ENCODE measurements at regions not wholly inside any gene's neighbourhood (a gene's known extent, or its start where the extent isn't known, plus 50 kb on each side); places are given as distances from the start of the nearest gene placed in this dataset.

DNA sequence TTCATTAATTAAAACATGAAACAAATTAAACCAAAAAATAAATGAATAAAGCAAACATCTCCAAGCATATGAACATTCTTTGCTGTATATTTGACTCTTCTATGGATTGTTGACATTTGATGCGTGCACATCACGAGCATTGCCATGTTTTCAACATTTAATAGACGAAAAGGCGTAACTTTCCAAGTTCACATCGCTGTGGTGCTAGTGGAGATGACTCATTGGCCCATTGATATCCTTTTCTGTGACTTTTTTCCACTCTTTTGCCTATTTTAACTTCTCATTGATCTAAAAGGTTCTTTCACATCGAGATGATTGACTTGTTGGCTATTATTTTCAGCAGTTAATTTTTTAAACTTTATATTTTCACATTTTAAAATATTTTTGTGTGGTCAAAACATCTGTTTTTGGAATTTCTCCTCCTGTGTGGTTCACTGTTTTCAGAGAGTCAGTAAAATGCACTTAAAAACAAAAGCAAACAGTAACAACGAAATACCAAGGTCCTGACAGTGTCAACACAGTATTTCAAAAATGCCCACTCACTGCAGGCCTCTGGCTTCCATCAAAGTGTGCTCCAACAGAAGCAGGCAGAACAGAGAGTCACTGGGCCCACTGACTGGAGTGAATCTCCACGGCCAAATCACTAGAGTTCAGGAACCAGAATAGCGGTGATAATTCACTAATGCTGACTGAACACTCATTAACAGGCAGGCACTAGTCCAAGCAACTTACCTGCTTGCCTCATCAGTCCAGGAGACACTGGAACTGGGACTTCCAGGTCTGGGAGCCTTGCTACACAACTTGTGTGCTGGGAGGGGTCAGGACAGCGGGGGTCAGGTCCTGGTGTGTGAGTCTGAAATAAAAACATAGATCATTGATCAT, 372.2 kb upstream of the SMIM21 start:
- H3K27me3 ChIP-seq (ENCODE audit: control insufficient read depth, insufficient read depth, low read length, poor library complexity, severe bottlenecking), result no peaks in the 10 kb centered on the region
- no peak overlapping the region for H3K27ac Mint-ChIP-seq
- H3K27me3 Mint-ChIP-seq (ENCODE audit: insufficient read depth), result no peaks in the 10 kb centered on the region
- TF ChIP-seq, protein P1, sequence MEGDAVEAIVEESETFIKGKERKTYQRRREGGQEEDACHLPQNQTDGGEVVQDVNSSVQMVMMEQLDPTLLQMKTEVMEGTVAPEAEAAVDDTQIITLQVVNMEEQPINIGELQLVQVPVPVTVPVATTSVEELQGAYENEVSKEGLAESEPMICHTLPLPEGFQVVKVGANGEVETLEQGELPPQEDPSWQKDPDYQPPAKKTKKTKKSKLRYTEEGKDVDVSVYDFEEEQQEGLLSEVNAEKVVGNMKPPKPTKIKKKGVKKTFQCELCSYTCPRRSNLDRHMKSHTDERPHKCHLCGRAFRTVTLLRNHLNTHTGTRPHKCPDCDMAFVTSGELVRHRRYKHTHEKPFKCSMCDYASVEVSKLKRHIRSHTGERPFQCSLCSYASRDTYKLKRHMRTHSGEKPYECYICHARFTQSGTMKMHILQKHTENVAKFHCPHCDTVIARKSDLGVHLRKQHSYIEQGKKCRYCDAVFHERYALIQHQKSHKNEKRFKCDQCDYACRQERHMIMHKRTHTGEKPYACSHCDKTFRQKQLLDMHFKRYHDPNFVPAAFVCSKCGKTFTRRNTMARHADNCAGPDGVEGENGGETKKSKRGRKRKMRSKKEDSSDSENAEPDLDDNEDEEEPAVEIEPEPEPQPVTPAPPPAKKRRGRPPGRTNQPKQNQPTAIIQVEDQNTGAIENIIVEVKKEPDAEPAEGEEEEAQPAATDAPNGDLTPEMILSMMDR (conservative IDR thresholded peaks at IDR 0.05), result no peak
- H3K36me3 Mint-ChIP-seq (ENCODE audit: low read depth), result no peaks in the 10 kb centered on the region
- WGBS, 2 experiments (ENCODE audit: insufficient coverage in 1 of 2, insufficient read length in 1 of 2), result 84 to 91% methylated on average over 8 to 9 of the region's 10 CpGs
- no peak overlapping the region for H3K4me3 ChIP-seq (ENCODE audit: low read length)
- peaks cover 5% of the 10 kb centered on the region for H3K4me1 Mint-ChIP-seq
- no peaks in the 10 kb centered on the region for H3K9me3 Mint-ChIP-seq
- no peak overlapping the region for H3K4me3 Mint-ChIP-seq
- H3K36me3 ChIP-seq (ENCODE audit: control insufficient read depth, insufficient read depth, low read length), result no peaks in the 10 kb centered on the region
- no peak for DNase-seq
- no peaks in the 10 kb centered on the region for H3K4me1 ChIP-seq (ENCODE audit: control insufficient read depth, insufficient read depth, low read length)
- no peaks in the 10 kb centered on the region for H3K9me3 ChIP-seq (ENCODE audit: control insufficient read depth, low read length)
- no peak overlapping the region for H3K9ac ChIP-seq (ENCODE audit: extremely low read depth, low read length, poor library complexity, severe bottlenecking)
- no peak overlapping the region for H3K27ac ChIP-seq (ENCODE audit: low read depth, low read length)

DNA sequence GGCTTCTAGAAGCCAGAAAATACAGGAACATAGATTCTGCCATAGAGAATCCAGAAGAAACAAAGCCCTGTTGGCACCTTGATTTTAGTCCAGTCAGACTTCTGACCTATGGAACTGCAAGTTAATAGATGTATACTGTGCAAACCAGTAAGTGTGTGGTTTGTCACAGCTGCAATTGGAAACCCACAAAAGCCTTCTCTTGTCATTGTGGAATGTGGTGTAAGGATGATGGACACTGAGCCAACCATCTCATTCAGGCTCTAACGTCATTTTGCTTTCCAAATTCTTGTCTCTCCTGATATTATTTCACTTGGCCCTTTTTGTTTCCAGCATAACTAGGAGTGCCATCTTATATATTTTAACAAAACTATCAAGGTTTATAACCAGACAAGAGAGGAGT, 369.5 kb upstream of the SMIM21 start:
- H3K27me3 ChIP-seq (ENCODE audit: control insufficient read depth, insufficient read depth, low read length, poor library complexity, severe bottlenecking), result no peaks in the 10 kb centered on the region
- no peak overlapping the region for H3K4me3 ChIP-seq (ENCODE audit: low read length)
- Mint-ChIP-seq H3K4me3 (no peak overlapping the region), H3K27me3 (ENCODE audit: insufficient read depth) (no peaks in the 10 kb centered on the region), H3K9me3 (no peaks in the 10 kb centered on the region), H3K4me1 (peaks cover 3% of the 10 kb centered on the region), H3K27ac (no peak overlapping the region), H3K36me3 (ENCODE audit: low read depth) (no peaks in the 10 kb centered on the region)
- H3K9me3 ChIP-seq (ENCODE audit: control insufficient read depth, low read length), result peaks cover 3% of the 10 kb centered on the region
- H3K9ac ChIP-seq (ENCODE audit: extremely low read depth, low read length, poor library complexity, severe bottlenecking), result no peak overlapping the region
- H3K36me3 ChIP-seq (ENCODE audit: control insufficient read depth, insufficient read depth, low read length), result no peaks in the 10 kb centered on the region
- no peak for DNase-seq
- TF ChIP-seq, protein P1 (conservative IDR thresholded peaks at IDR 0.05), result no peak
- no peaks in the 10 kb centered on the region for H3K4me1 ChIP-seq (ENCODE audit: control insufficient read depth, insufficient read depth, low read length)
- WGBS, 2 experiments (ENCODE audit: insufficient coverage in 1 of 2, insufficient read length in 1 of 2), result 71% methylated on average over 1 of the region's 1 CpG; no CpG with 5 or more reads in 1 of the 2 experiments
- H3K27ac ChIP-seq (ENCODE audit: low read depth, low read length), result no peak overlapping the region

DNA sequence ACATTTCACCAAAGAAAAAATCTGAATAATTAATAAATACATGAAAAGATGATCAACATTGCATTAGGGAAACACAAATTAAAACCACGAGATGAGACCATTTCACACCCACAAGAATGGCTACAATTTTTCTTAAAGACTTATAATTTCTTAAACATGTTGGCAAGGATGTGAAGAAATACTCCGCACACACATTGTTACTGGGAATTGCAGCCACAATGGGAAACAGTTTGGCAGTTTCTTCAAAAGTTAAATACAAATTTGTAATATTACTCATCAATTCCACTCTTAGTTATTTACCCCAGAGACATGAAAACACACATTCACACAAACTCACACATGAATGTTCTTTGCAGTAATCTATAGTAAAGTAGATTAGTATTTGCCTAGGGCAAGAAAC, 363.3 kb upstream of the SMIM21 start:
- TF ChIP-seq, protein P1 (conservative IDR thresholded peaks at IDR 0.05), result no peak
- Mint-ChIP-seq H3K9me3 (no peaks in the 10 kb centered on the region), H3K27ac (no peak overlapping the region), H3K27me3 (ENCODE audit: insufficient read depth) (no peaks in the 10 kb centered on the region), H3K4me3 (no peak overlapping the region), H3K4me1 (no peaks in the 10 kb centered on the region), H3K36me3 (ENCODE audit: low read depth) (no peaks in the 10 kb centered on the region)
- Histone ChIP-seq H3K4me3 (ENCODE audit: low read length) (no peak overlapping the region), H3K9ac (ENCODE audit: extremely low read depth, low read length, poor library complexity, severe bottlenecking) (no peak overlapping the region), H3K36me3 (ENCODE audit: control insufficient read depth, insufficient read depth, low read length) (no peaks in the 10 kb centered on the region), H3K4me1 (ENCODE audit: control insufficient read depth, insufficient read depth, low read length) (no peaks in the 10 kb centered on the region), H3K27ac (ENCODE audit: low read depth, low read length) (no peak overlapping the region), H3K27me3 (ENCODE audit: control insufficient read depth, insufficient read depth, low read length, poor library complexity, severe bottlenecking) (no peaks in the 10 kb centered on the region), H3K9me3 (ENCODE audit: control insufficient read depth, low read length) (peaks cover 3% of the 10 kb centered on the region)
- DNase-seq, result no peak
- 100% methylated on average over 1 to 2 of the region's 2 CpGs for WGBS, 2 experiments (ENCODE audit: insufficient coverage in 1 of 2, insufficient read length in 1 of 2)

All from endodermal cell (in vitro differentiated cells).